ENCODE measurements at regions not wholly inside any gene's neighbourhood (a gene's known extent, or its start where the extent isn't known, plus 50 kb on each side); places are given as distances from the start of the nearest gene placed in this dataset.
"Not testable (repeated sequence)": the region's sequence is repeated elsewhere in the genome, so short reads cannot be mapped to it uniquely, and the experiment has no call there.

DNA sequence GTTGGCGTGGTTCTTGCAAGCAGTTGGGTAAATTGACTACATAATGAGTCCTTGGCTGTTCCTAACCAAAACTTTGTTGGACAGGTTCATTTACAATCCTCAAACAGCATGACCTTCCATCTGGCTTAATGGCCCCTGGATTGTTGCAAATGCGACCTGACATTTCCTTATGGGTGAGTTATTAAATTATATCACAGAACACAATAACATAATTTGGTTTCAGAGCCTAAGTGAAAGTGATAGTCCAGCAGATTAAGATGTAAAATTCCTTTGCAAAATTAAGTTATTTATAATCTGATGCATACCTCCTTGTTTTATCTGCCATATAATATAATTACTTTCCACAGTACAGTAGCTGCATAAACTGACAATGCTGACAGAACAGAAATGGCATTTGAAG, 224.4 kb downstream of the TUSC1 start:
- no peak for DNase-seq

DNA sequence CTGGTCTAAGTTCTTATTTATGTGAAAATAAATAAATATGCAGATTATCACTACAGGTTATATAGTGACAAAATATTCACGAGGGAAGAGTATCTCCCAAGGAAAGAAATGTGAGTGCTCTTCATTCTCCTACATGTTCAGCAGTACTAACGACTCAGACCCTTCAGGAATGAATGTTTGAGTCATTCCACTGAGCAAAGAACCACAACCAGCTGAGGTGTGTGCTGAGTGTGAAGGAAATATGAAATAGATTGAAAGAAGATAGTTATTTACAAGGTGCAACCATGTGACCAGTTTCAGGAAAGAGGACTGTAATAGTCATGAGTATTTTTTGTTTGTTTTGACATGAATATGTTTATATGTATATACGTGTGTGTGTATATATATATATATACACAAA, 228.7 kb downstream of the TUSC1 start:
- no peak for DNase-seq

DNA sequence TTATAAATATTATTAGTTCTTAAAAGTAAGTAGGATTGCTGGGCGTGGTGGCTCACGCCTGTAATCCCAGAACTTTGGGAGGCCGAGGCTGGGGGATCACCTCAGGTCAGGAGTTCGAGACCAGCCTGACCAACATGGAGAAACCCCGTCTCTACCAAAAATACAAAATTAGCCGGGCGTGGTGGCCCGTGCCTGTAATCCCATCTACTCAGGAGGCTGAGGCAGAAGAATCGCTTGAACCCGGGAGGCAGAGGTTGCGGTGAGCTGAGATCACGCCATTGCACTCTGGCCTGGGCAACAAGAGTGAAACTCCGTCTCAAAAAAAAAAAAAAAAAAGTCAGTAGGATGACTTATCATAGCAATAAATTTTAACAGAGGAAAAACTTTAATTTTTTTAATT, 232.5 kb downstream of the TUSC1 start:
- DNase-seq, result not testable (repeated sequence)

DNA sequence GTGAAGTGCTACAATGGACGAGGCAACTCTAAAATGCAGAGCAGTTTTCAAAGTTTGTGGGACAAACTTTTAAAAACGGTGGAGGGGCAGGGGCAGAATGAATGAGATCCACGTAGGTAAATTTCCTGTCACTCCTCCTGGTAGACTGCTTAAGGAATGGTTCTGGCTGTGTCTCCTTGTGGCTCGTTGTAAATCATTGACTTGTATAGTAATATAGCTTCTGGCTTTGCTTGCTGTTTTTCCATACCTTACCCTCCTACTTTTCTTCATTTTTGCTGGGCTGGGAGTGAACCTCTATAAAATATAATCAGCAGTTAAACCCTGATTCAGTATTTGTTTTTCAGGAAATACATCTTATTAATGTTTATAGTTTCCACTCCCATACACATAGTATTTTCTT, 235.7 kb downstream of the TUSC1 start:
- no peak for DNase-seq

DNA sequence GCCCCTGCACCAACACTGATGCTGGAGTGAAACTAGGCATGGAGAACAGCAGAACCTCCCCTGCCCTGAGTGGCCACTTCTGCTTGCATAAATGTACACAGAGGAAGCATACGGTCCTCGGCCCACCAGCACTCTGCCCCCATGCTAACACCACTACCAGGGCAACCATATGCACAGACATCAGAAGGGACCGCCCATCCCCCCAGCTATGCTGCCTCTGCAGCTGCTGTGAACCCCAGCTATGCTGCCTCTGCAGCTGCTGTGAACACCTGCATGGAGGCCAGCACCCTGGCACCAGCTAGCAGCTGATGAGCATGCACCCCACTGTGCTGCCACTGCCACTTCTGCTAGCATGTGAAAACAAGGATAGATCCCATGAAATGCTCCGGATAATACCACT, 250.3 kb downstream of the TUSC1 start:
- no peak for DNase-seq

DNA sequence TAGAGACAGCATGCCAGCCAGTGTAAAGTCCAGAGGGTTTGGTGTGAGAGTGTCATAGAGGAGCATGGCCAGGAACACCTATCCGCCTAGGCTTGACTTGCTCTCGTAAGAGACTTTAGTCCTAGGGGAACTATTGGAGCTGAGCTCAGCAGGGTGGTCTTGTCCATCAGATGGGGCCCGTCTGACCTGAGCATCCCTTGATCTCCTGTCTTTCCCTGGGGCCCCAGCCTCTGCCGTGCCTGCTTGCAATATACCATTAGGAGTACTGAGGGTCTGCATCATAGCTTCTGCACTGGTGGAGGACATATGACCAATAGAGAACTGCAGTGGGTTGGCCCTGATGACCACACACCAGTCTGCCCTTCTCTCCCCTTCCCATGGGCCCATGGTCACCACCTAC, 251.0 kb downstream of the TUSC1 start:
- DNase-seq, result no peak

DNA sequence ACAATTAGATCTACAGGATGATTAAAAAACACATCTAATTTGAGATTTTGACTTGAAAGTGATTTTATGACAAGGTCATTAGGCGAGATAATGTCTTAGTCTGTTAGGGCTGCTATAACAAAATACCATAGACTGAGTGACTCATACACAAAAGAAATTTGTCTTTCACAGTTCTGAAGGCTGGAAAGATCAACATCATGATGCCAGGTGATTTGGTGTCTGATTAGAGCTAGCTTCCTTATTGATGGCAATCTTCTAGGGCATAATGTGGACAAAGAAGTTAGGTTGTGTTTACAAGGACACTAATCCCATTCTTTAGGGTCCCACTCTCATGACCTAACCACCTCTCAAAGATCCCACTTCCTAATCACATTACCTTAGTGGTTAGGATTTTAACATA, 256.7 kb downstream of the TUSC1 start:
- no peak for DNase-seq

DNA sequence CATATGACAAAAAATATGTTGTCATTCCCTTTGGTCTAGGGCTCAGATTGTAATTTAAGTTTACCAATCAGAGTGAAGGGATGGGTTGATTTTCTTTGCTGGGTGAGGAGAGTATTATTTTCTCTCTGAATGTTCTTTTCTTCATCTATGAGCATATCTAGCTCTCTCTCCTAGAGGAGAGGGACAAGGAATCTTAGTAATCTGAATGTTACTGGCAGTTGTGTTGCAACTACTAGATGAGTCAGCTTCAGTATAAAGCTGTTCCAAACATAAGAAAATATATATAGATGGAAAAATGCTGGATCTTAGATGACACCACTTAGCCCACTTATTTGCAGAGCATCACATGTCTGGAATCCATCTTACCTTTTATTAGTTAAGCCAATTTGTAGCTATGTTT, 259.3 kb downstream of the TUSC1 start:
- no peak for DNase-seq

DNA sequence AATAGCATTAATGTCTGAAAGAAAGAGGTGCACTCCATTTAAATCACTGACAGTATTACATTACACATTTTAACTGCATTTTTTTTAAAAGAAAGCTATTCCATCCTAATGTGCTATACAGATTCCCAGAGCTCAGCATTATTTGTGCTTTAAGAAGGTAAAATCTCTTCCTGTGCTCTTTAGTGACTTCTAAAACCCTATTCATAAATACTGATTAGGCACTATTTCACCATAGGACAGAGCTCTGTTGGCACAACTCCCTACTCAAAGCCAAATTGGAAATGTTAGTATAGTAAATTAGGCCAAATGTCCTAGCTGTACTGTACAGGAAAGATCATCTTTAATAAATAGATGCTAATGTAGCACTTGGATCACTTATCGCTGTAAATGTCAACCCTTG, 262.5 kb downstream of the TUSC1 start:
- DNase-seq, result no peak

DNA sequence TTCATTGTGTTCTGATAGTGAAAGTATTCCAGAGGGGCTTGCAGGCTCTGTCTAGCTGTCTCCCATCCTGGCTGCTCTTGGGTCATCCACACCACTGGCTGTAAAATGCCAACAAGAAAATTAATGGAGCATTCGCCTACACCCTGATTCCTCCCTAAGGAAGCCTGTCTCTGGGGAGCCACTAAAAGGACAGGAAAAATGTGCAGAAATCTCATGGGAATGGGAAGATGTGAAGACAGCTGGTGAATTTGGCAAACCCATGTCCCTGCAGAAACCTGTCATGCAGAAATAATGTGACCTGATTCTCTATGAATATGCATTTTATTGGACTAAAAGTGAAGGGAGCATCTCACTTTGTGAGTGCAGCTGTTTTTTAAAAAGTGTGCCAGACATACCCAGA, 265.6 kb downstream of the TUSC1 start:
- no peak for DNase-seq

DNA sequence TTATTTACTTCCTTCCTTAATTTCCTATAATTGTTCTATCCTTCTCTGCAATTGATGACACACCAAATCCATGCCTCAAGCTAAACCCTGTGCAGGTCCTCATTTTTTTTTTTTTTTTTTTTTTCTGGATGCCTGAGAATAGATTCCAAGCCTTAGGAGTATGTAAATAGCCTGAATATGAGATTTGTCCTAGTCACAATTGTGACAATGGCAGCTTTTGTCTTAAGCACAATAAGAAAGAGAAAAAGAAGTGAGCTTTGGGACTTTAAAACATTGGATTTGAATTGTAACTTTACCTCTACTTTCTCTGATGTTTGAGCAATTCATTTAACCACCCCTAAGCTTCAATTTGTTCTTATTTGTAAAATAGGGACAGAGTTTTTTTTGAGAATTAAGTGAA, 280.5 kb downstream of the TUSC1 start:
- DNase-seq, result no peak

DNA sequence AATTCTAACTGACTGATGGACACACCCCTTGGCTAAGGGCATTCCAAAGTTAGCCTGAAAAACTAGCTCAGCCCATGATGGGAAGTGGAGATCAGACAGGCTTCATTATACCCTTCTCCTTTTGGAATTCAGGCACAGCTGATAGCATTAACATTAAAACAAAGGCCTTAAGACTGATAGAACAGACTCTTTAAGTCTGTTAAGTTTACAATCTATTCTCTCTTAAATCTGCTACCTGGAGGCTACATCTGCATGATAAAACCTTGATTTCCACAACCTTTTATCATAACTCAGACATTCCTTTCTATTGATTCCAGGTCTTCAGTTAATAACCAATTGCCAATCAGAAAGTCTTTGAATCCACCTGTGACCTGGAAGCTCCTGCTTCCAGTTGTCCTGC, 281.4 kb downstream of the TUSC1 start:
- DNase-seq, result no peak

DNA sequence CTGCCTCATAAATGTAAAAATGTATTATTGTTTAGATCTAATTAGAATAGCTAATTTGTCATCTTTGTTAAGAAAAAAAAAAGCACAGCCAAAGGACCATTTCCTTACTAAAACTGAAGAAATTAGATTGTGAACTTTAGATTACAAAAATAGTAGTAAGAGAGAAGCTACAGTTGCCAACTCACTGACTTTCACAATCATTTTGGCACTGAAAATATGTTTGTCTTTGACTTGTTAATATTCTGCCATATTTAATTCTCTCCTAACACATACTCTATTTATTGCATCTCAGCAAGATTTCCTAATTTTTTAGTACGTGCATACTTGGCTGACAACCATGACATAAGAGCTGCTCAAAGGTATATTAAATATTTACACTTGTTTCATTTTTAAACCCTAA, 297.1 kb downstream of the TUSC1 start:
- no peak for DNase-seq

DNA sequence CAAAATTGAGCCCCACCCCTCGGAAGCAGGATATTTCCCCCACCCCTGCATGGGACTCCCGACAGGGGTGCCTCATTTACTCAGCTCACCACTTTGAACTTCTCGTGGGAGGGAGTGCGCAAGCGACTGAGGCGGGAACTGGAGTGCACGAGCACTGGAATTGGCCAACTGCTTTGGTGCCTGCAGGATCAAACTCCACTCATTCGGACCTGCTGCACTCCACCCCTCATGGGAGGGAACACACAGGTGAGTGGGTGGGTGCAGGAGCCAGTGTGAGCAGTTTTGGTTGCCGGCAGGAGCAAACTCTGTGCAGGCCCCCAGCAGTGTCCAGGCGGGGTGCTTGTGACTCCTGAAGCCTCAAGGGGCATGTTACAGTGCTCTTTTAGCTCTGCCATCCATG, 301.2 kb downstream of the TUSC1 start:
- no peak for DNase-seq

DNA sequence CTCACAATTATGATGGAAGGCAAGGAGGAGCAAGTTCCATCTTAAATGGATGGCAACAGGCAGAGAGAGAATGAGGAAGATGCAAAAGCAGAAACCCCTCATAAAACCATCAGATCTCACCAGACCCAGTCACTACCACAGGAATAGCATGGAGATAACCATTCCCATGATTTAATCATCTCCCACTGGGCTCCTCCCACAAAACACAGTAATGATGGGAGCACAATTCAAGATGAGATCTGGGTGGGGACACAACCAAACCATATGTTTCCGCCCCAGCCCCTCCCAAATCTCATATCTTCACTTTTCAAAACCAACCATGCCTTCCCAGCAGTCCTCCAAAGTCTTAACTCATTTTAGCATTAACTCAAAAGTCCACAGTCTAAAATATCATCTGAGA, 304.0 kb downstream of the TUSC1 start:
- no peak for DNase-seq

DNA sequence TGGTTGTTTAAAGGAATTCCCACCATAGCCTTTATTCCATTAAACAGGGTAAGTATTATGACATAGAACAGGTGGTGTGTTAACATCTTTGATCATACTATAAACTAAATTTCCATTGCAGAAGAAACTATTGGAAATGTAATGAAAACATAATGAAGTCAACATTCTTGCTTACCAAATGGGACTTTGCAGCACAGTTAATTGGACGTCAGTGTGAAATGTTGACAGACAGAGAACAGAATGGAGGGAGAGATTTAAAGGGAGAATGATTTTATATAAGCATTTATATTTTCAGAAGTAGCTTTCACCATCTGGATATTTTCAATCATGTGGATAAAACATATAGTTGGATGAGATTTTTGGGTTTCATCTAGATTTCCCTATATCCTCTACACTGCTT, 311.3 kb downstream of the TUSC1 start:
- DNase-seq, result no peak

DNA sequence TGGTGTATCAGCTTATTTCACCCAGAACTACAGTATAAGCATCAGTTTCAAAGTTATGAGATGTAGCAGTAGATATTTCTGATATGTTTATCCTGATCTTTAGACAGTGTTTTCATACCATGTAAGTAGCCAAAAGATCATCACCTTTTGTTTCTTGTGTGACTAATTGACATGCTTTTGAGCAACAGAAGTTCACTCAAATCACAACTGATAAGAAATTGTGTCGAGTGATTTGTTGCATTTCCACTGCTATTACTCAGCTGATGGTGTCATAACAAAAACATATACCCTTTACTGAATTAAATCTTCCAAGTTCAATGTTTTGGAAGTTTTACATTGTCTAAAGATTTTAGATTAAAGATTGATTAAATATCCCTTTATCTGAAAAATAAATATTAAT, 324.5 kb downstream of the TUSC1 start:
- no peak for DNase-seq

DNA sequence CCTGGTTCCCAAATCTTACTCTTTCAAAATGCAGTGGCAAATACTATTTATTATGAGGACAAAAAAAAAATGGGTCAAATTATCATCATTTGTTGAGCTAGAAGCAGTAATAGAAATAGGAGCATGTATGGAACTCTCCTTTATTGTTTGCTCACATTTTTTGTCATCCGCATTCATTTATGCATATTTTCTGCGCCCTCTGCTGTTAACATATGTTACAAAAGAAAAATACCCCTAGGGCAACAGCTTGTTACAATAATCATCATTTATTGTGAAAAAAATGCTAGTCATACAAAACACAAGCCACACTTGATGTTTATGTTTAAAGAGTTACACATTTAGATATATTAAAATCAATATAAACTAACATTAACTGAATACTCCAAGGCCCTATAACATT, 328.2 kb downstream of the TUSC1 start:
- no peak for DNase-seq

DNA sequence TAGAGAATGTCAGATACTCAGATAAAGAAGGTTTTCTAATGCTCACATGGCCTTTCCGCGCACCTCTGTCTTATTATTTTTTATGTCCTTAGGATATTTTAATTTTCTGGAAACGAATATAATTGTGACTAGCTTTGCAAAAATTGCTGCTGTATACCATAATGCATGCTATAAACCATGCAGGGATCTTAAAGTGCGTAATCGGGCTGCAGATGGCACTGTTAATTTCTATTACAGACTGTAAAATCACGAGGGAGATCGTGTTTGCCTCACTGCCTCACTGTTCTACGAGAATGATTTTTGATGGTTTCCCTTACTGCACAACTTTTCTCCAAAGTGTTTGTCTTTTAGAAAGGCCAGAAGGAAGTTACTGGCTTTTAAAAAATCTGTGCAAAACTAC, 356.1 kb downstream of the TUSC1 start:
- DNase-seq, result no peak

DNA sequence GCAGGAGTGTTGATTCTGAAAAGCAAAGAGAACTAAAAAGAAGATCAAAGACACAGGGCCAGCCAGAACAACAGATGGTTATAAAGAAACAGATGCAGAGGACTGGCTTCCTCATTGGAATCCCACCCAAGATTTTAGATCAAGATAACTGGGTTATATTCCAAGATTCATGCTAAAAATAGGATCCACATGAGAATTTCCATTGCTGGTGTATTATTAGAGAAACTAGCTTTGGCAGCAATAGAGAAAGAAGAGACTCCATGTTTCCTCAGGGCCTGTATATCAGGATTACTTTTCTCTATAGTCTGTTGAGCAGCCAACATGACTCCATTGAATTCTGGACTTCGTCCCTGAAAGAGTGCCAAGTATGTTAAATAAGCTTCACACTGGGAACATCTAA, 367.3 kb downstream of the TUSC1 start:
- DNase-seq, result no peak

DNA sequence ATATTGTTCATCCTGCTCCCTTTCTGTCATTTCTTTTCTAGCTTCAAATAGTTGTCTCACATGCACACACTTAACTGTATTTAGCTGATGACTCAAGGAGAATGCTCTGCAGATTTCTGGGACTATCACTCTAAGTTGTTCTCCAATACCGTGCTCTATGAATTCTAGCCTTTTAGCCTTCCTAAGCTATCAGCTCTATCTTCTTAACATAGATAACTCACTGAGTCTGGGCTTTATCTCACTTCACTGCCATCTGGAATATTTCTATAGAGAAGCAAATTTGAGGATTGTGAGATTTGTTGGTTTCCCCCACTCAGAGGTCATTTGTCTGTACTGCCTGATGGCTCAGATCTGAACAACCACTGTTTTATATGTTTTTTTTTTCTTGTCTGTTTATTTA, 369.7 kb downstream of the TUSC1 start:
- DNase-seq, result no peak

DNA sequence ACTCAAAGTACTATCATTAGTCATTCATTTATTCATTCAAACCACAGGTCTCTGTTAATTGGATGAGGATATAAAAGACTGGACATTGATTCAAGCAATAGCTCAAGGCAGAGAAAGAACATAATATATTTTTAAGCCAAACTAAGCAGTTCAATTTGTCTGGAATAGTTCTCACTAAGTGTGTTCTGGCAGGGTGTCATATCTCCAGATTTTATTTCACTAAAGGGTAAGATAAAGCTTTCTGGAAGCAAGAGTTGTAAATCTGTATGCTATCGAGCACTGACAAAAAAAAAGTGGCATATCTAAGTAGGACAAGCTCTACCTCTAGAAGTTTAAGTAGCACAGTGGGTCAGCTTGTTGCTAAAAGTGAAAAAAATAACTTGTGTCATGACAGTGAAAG, 375.6 kb downstream of the TUSC1 start:
- no peak for DNase-seq

DNA sequence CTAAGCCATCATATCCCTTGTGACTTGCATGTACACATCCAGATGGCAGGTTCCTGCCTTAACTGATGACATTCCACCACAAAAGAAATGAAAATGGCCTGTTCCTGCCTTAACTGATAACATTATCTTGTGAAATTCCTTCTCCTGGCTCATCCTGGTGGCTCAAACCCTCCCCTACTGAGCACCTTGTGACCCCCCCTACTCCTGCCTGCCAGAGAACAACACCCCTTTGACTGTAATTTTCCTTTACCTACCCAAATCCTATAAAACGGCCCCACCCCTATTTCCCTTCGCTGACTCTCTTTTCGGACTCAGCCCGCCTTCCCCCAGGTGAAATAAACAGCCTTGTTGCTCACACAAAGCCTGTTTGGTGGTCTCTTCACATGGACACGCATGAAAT, 390.0 kb downstream of the TUSC1 start:
- not testable (repeated sequence) for DNase-seq

DNA sequence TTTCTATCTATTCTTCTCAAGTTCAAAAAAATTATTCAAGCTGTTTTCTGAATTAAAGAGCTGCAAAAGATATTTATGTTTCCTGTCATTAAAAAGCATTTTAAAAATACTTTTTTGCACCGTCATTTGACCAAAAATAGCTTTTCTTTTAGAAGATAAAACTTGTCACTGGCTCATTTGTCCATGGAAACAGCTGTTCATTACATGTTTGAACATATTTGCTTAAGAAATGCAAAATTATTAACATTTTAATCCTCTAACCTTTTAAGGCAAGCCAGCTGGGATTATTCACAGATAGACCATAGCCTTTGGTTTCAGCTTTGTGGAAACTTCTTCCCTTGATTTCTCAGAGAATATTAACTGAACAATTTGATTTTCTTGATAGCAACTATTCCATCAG, 393.9 kb downstream of the TUSC1 start:
- DNase-seq, result no peak

DNA sequence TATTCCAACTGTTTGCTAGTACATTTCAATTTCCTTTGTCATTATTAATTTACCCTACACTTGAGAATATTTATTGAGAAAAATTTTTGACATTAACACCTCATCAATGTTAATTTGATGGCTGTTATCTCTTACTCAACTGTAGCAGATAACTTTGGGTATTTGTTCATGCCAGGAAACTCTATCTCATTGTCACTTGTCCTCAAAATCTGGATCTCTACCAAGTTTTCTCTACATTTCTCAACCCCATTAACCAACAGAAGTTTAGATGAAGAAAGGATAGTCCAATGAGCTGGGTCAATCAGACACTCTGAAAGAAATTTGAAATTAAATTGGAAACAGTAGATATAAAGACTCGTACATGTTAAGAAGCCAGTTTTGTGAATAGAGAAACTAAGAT, 395.3 kb downstream of the TUSC1 start:
- no peak for DNase-seq

DNA sequence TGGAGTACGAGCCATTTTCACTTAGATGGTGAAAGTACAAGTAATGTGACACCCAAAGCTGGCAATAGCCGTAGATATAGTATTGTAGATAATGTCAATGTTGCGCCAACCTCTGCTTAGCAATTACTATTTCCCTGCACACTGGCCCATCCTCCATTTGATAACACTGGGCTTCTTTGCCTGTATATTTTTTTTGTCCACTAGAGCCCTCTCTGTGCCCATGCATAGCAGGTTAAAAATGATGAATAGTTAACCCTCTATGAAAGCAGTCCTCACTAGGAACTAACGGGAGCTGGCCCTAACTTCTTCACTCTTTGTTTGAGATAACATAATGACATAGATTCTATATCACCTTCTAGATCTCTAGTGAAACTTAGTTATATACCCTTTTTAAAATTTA, 416.8 kb downstream of the TUSC1 start:
- DNase-seq, result no peak

DNA sequence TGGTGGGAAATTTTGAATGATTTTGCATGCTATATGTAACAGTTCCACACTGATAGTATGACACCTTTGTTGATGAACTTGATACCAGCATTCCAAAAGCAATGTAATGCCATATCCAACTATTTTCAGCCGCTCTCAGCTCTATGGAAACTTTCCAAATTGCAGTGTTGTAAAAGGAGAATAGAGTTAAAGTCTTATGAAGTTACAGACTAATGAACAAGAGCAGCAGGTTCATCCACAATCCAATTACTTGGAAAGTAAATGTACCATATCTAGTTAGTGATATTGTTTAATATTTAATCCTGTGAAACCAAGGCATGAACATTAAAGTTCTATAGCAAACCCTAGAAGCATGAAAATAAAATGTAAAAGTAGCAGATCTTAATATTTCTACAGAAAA, 418.2 kb downstream of the TUSC1 start:
- DNase-seq, result no peak

Data from NCI-H2171 (cell line).